ENCODE measurements at regions not wholly inside any gene's neighbourhood (a gene's known extent, or its start where the extent isn't known, plus 50 kb on each side); places are given as distances from the start of the nearest gene placed in this dataset.

DNA sequence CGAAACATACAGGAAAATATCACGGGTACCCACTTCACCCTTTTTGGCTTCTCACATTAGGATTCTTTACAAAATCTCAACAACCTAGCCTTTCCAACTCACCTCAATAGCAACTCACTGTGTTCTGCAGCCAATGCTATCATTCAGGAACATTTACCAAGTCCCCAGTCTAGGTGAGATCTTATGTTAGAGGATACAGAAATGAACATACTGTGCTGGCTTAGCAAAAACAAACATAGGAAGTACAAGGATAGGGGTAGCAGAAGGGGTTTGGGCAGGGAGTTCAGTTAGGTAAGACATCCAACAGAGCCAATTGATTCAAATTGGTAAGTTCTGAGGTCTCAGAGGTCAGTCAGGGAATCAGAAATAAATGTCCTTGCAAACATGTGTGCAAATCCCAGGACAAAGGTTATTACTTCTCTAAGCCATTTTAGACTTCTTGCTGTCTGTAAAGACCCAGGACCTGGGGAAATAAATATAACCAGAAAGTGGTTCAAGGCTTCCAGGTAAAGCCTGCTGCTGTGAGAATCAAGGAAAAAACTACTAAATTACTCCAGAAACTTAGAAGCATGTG, 556.3 kb upstream of the CHAC2 start:
- TF ChIP-seq, protein P1, sequence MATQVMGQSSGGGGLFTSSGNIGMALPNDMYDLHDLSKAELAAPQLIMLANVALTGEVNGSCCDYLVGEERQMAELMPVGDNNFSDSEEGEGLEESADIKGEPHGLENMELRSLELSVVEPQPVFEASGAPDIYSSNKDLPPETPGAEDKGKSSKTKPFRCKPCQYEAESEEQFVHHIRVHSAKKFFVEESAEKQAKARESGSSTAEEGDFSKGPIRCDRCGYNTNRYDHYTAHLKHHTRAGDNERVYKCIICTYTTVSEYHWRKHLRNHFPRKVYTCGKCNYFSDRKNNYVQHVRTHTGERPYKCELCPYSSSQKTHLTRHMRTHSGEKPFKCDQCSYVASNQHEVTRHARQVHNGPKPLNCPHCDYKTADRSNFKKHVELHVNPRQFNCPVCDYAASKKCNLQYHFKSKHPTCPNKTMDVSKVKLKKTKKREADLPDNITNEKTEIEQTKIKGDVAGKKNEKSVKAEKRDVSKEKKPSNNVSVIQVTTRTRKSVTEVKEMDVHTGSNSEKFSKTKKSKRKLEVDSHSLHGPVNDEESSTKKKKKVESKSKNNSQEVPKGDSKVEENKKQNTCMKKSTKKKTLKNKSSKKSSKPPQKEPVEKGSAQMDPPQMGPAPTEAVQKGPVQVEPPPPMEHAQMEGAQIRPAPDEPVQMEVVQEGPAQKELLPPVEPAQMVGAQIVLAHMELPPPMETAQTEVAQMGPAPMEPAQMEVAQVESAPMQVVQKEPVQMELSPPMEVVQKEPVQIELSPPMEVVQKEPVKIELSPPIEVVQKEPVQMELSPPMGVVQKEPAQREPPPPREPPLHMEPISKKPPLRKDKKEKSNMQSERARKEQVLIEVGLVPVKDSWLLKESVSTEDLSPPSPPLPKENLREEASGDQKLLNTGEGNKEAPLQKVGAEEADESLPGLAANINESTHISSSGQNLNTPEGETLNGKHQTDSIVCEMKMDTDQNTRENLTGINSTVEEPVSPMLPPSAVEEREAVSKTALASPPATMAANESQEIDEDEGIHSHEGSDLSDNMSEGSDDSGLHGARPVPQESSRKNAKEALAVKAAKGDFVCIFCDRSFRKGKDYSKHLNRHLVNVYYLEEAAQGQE (IDR thresholded peaks at IDR 0.05; ENCODE audit: insufficient read depth in 1 of 2, low read depth in 2 of 2, low read length in 2 of 2): no peak

DNA sequence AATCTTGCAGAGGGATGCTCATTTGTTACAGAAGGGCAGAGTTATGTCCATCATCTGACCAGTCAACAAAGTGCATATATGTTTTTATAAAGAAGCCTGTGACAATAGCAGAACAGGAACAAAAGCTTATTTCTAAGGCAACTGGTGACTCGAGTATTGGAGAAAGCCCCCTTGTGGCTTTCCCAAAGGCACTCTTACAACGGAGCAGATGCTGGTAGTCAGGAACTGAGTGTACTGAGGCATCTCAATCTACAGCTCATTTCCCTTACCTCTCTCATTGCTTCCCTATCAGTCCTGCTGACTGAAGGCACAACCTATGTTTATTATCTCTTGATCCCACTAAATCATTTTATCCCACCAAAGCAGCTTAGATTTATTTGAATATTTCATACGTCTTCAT, 557.1 kb upstream of the CHAC2 start:
- no peak for TF ChIP-seq SIN3A (IDR thresholded peaks at IDR 0.05; ENCODE audit: borderline replicate concordance, insufficient read depth, low read length)
- TF ChIP-seq FOXP2 (optimal IDR thresholded peaks at IDR 0.05; ENCODE audit: borderline replicate concordance, extremely low read depth, extremely low read length, insufficient read depth): no peak
- TF ChIP-seq TAF1 (IDR thresholded peaks at IDR 0.05; ENCODE audit: borderline replicate concordance, insufficient read depth, low read length): no peak
- no peak for TF ChIP-seq POLR2AphosphoS5 (IDR thresholded peaks at IDR 0.05; ENCODE audit: low read depth, low read length)
- TF ChIP-seq, protein P1 (IDR thresholded peaks at IDR 0.05; ENCODE audit: insufficient read depth in 1 of 2, low read depth in 2 of 2, low read length in 2 of 2): no peak

DNA sequence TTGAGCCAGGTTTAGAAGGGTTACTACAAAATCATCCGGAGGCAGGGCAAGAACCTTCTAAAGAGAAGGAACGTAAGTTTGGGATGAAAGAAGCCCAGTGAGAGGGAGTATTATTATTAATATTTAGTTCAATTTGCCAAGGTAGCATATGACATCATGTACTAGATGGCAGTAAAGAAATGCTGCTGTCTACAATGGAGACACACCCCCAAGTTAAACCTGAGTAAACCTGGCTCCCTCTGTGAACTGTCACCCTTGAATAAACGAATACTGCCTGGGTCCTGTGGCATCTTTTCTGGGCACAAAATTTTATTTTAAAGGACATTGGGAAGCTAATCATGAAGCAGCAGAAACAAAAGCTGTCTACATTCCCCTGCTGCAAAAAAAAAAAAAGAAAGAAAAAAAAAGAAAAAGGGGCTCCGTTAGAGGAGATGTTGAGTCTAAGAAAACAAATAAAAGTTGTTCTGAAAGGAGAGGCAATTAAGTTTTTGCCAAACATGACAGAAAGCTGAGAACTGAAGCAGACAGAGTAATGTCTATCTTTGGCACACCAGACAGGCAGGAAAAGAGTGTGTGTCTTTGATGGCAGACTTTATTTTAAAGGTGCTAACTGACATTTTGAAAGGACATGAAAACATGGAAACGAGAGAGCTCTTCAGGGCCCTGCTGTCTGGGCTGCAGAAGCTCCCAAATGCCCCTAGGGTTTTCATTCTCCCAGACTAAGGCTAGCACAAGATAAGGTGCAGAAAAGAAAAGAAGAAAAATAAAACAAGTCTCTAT, 557.7 kb upstream of the CHAC2 start:
- TF ChIP-seq, protein P1 (IDR thresholded peaks at IDR 0.05; ENCODE audit: insufficient read depth in 1 of 2, low read depth in 2 of 2, low read length in 2 of 2): no peak
- TF ChIP-seq POLR2AphosphoS5 (IDR thresholded peaks at IDR 0.05; ENCODE audit: low read depth, low read length) (no peak), TAF1 (IDR thresholded peaks at IDR 0.05; ENCODE audit: borderline replicate concordance, insufficient read depth, low read length) (no peak), FOXP2 (optimal IDR thresholded peaks at IDR 0.05; ENCODE audit: borderline replicate concordance, extremely low read depth, extremely low read length, insufficient read depth) (no peak), SIN3A (IDR thresholded peaks at IDR 0.05; ENCODE audit: borderline replicate concordance, insufficient read depth, low read length) (no peak)

DNA sequence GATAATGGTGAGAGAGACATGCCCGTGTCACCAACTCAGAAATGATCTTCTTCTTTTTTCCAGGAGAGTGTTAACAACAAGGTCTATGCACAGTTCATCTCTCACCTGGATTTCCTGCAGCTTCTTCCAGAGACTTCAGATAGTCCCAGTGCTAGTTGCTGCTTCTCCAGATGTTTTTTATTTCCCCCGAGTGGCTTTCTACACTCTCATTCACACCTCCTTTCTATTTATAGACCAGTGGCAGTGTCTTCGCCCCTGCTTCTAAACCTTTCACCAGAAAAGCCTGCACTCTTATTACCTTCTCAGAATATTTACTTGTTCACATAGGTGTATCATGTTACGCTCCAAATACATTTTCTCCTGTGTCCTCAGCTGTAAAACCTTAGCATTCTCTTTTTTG, 558.8 kb upstream of the CHAC2 start:
- TF ChIP-seq POLR2AphosphoS5 (IDR thresholded peaks at IDR 0.05; ENCODE audit: low read depth, low read length) (no peak), TAF1 (IDR thresholded peaks at IDR 0.05; ENCODE audit: borderline replicate concordance, insufficient read depth, low read length) (no peak), SIN3A (IDR thresholded peaks at IDR 0.05; ENCODE audit: borderline replicate concordance, insufficient read depth, low read length) (no peak), FOXP2 (optimal IDR thresholded peaks at IDR 0.05; ENCODE audit: borderline replicate concordance, extremely low read depth, extremely low read length, insufficient read depth) (no peak)
- TF ChIP-seq, protein P1 (IDR thresholded peaks at IDR 0.05; ENCODE audit: insufficient read depth in 1 of 2, low read depth in 2 of 2, low read length in 2 of 2): no peak

Measured in PFSK-1 (cell line).